GM21390 (cell line): ENCODE measurements at regions not wholly inside any gene's neighbourhood (a gene's known extent, or its start where the extent isn't known, plus 50 kb on each side); places are given as distances from the start of the nearest gene placed in this dataset.
A peak's percentile ranks its signal among the peaks of the same experiment; 100 is the strongest.

Source experiments
- ATAC-seq: cut with Tn5 transposase; IDR thresholded peaks from one replicate; pipeline ENCODE4 v1.9.1; 2021; ENCODE audit not compliant: unreplicated experiment

DNA sequence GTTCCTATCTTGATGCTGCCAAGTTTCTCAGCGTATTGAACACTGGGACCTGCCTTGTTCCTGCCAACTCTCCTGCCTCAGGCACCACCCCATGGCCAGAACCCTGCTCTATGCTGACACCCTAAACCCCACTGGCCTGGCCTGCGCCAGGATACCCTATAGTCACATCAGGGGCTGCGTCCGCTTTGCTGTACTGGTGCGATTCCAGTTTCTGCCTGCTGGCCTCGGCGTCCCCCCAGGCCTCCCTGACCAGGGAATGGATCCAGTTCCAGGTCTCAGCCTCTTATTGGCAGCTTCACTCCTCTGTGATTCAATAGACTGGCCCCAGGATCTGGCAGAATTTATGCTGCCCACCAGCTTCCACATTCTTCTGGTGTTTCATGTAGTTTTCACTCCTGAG lies 55.0 kb downstream of the GPR6 start:
- ATAC-seq, result no peak

DNA sequence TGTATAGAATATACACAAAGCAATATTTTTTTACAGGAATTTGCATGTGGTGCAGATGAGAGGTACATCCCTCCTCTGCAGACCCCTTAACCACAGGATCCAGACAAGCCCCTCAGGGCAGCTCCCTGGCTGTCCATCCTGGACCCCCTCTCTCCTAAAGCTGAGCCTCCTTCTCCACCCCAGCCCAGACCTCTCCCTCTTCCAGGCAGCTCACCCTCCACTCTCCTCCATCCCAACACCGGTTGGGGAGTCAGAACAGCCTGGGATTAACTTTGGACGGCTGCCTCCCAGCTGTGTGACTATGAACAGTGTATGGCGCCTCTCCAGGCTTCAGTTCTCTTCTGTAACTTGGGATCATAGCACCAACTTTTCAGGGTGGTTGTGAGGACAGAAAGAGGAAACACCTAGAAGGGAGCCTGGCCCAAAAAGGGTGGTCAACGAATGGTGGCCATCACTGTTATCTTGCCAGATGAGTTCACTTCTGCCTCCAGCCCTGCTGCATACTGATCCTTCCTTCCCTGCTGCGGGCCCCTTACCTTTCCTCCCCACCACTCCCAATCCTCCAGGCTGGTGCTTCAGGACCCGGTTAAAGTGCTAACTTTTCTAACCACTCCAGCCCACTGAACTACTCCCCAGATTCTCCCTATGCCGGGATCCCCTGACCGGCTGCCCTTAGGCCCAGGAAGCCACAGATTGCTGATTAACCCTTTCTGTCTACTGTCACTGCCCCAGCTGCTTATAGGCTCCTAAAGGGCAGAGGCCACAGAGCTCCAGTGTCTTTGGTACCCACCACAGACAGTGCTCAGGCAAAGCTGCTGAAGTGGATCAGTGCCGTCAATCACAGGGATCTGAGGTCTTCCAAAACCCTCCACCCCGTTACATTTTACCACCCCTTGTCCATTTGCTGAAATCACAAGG lies 55.9 kb downstream of the GPR6 start:
- ATAC-seq, result no peak

DNA sequence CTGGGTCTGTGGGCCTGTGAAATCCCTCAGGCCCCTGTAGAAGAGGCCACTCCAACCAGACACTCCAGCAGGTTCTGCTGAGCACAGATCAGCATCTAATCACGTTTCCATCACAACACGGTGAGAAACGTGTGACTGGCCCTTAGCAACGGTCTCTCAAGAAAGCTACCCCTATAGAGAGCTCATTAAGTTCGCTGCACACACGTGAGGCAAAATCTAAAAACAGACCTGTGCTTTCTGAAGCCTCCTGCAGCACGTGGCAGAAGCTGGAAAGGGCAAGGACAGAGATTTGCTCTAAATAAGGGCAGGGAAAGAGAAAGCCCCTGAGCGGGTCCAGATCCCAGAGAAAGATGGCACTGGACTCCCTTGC lies 56.5 kb downstream of the GPR6 start:
- ATAC-seq, result no peak

DNA sequence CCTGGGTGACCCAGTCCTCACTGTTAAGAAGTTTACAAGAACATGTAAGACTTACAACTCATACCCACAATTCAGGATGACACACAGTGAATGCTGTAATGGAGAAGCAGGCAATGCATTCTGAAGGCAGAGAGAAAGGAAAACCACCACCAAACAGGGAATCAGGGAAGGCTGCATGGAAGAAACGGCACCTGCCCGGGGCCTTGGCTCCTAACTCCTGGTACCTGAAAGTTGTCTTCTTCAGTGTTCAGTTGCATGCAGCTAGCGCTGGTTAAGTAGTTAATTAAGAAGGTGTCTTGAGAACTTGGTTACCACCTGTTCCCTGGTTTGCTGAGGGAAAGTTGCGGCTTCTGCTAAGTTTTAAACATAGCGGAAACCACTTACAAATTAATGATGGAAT lies 57.2 kb downstream of the GPR6 start:
- ATAC-seq, result no peak

DNA sequence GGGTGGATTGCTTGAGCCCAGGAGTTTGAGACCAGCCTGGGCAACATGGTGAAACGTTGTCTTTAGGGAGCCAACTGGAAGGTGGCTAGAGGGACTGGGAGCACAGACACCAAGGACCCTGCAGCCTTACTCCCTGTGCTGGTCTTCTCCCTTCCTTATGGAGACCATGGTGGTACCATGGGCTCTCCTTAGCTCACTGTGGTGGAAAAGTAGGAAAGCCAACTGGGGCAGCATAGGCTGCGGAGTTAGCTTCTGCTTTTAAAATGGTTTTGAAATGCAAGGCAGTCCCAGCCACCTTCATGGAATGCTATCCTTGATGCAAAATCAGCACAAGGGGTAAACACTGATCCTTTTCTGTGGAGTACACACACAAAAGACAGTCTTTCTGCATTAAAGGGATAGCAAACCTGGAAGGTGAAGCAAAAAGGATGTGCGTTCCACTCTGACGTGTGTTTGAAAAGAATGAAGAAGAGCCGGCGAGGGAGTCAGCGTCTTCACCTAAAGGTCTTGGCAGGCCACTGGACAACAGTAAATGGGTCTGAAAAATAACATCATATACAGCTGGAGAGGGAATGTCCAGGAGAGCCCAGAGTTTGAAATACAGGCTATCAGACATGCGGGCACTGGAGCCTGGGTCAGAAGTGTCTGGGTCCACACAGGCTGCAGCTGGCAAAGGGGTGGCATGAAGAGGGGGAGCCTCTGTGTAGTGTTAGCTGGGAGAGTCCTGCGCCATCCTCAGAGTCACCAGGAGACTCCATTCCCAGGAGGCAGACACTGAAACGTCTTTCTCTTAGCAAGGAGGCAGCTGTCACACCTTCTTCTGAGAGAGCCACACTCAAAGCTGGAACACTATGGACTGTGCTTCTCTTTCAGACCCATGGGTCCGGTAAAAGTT lies 58.5 kb downstream of the GPR6 start:
- no peak for ATAC-seq

DNA sequence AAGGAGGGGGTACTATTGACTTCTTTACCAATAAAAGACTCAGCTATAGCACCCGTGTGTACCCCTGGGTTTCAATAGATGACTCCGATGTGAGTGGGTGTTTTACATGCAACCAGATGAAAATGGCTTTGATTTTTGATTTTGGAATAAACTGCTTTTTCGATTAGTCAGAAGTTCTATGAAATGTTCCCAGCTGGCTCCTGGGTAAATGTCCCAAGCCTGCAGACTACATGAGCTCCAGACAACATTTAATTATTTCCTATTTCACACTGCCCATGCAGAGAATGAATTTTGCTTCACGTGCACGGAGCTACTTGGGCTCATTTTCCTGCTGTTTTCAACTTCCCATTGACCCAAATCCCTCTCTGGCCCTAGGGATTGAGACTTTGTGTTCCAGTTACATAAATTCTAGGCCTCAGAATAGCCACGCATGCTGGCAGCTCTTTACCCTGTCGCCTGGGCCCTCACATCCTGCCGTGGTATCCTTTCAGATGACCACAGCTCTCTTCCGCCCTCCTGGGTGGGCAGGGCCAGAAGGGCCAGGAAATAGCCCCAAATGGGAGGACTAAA lies 59.7 kb downstream of the GPR6 start:
- ATAC-seq, result no peak

DNA sequence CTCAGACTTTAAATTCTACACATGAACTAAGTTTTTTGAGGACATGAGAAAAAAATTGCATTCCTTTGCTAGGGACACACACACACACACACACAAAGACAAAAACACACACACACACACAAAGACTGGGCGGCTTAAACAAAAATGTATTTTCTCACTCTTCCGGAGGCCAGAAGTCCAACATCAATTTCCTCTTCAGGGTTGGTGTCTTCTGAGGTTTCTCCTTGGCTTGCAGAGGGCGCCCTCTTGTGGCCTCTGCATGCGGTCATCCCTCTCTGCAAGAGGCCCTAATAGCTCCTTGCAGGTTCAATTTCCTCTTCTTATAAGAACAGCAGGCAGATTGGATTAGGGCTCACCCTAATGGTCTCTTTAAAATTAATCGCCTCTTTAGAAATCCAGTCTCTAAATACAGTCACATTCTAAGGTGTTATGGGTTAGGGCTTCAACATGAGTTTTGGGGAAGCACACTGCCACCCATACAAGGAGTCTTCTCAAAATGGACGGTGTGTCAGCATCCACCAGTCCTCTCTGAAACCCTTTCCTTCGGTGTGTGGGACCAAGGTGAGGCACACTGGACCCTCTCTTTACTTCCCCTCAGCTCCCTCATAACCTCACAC lies 61.4 kb downstream of the GPR6 start:
- peak; percentile 80 for ATAC-seq

DNA sequence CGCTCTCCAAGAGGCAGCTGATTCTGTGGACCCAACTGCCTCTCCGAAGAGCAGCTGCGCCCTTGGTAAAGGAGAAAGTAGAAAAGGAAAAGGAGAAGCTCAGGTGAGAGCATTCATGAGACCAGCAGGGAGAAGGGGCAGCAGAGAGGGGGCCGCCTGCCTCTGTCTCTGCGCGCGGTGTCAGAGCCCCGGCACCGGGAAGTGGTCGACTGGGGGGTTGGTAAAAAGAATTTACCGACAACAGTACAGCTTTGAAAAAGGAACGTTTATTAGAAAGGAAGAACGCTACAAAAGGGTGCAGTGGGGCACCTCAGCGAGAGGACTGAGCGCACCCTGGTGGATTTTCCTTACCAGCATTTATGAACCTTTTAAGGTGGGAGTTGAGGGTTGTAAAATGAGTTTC lies 61.9 kb downstream of the GPR6 start:
- ATAC-seq, result peak; percentile 53

DNA sequence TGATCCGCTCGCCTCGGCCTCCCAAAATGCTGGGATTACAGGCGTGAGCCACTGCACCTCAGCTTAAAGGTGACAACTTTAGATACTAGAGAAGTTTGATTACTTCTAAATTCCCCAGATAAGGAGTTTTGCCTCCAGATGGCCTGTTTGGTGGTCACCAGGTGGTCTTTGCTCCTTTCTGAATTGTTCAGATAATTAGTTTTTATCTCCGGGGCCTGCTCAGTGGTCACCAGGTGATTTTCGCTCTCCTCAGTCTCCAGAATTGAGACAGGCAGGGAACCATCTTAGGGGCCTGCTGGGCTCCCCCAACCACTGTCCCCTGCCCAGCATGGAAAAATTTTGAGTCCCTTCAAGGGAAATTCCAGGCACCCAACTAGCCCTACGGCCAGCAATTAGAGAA lies 62.6 kb downstream of the GPR6 start:
- ATAC-seq, result no peak

DNA sequence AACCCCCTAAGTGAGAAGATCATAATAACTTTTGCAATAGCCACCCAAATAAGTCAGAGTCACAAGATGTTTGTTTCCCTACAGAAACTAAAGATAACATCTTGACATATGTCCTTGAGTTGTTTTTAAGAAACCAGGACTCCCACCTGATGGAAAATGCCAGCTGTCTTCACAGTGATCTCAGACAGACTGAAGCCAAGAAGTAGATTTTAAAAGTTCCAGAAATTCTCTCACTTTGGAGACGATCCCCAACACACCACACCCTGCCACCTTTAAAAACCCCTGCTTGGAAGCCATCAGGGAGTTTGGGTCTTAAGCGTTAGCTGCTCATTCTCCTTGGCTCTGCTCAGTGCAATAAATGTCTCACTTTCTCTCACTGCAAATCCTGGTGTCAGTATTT lies 63.0 kb downstream of the GPR6 start:
- no peak for ATAC-seq

DNA sequence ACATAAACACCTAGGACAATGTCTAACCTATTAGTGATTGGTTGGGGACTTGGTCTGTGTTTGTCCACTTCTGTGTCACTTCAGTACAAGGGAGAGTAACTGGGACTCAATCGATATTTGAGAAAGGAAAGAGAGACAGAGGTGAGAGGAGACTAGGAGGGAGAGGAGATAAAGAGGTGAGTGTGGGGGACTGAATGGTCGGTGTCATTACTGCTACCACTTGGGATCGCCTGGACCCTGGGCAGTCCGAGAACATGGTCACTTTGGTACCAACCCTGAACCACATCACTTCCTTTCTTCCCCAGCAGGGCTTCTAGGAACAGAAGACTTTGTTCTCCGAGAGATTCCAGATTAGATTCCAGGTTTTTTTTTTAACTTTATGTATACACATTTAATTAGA lies 63.7 kb downstream of the GPR6 start:
- no peak for ATAC-seq

DNA sequence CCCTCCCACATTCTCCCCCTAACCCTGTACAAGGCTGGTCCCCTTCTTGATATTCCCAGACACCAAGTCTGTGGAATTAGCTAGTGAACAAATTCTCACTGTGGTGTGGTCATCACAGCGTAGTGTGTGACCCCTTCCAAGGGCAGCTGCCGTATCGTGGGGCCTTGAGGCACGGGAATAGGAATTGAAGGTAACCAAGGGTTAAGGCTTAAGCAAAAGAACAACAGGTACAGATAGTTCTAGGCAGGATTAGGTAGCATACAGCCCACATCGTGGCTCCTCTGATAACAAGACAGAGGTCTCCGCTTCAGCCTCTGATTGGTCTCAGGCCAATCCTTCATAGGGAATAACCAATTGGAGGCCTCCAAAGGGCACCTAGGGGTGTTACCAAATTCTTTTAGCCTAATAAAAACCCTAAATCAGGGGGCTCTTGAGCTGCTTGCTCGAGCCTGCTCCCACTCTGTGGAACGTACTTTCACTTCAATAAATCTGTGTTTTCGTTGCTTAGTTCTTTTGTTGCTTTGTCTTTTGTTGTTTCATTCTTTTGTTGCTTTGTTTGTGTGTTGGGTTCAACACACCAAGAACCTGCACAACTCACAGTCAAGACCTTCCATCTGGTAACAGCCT lies 64.7 kb downstream of the GPR6 start:
- no peak for ATAC-seq

DNA sequence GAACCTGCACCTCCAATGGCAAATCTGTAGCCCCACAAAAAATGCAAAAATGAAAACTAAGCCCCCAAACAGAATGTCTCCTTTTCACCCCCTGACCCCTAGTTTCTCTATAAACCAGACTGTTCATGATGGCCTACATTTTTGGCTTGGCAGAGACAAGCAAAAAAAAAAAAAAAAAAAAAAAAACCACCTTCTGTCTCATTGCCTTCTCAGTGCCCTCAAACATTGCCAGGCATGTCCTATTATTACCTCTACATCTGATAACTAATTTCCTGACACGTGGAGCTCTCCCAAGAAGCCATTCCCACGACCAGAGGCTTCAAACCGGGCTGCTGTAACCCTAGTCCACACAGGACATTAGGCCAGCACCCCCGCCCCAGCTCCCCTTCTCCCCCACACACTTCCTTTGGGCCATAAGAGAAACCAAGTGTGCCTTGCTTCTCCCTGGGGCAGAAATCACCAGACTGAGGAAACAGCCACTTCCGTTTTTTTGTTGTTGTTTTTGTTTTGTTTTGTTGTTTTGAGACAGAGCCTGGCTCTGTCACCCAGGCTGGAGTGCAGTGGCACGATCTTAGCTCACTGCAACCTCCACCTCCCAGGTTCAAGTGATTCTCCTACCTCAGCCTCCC lies 65.4 kb downstream of the GPR6 start:
- no peak for ATAC-seq

DNA sequence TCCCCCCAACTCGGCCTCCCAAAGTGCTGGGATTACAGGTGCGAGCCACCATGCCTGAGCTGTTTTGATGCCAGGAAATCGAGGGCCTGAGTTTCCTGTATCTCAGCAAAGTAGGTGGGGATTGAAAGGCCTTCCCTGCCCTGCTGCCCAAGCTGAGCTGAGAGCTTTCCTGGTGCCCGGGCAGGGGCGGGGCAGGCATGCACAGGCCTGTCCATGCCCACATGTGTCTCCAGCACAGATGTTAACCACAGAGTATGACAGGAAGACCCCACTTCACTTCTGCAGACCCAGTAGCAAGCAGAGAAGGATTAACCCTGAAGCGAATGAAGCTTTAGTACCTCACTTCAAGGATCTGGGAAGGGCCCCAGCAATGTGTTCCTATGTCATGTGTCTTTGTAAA lies 66.0 kb downstream of the GPR6 start:
- ATAC-seq, result no peak

DNA sequence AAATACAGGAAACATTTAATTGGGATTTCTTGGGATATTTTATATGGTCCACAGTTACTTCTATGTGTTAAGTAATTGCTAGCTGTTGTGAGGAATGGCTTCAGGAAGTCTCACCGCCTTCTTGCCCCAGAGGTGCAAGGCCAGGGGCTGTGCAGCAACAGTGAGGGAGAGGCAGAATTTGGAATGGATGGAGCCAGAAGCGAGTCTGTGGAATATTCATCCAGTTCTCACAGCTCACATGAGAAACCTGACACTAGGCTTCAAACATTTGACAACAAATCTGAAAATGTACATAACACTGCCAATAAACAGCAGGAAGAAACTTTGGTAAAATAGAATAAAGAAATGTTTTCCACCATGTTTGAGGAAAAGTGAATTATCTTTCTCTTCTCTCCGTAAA lies 66.5 kb downstream of the GPR6 start:
- ATAC-seq, result no peak

DNA sequence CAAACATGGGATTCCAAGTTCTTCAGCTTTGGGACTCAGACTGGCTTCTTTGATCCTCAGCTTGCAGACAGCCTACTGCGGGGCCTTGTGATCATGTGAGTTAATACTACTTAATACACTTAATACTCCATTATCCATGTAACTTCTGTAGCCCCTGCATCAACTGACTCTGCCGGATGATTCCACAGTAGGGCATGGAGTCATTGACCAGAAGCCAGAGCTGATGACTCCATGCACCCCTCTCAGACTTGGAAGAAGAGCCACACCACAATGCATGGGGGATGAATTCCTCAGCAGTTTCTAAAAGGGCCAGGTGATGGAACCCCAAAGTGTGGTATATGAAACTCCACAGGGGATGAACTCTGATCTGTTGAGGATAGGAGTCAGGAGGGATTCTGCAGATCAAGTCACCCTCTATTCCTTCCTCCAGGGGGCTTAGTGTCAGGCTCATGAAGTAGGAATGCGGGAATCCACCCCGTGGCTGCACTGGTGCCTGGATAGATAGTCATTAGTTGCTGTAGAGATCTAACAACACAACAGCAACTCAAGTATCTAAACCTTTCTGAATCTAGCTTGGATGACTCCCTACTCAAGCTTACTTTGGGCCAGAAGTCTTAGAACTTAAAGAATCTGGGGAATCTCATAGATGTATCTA lies 70.2 kb downstream of the GPR6 start:
- no peak for ATAC-seq

DNA sequence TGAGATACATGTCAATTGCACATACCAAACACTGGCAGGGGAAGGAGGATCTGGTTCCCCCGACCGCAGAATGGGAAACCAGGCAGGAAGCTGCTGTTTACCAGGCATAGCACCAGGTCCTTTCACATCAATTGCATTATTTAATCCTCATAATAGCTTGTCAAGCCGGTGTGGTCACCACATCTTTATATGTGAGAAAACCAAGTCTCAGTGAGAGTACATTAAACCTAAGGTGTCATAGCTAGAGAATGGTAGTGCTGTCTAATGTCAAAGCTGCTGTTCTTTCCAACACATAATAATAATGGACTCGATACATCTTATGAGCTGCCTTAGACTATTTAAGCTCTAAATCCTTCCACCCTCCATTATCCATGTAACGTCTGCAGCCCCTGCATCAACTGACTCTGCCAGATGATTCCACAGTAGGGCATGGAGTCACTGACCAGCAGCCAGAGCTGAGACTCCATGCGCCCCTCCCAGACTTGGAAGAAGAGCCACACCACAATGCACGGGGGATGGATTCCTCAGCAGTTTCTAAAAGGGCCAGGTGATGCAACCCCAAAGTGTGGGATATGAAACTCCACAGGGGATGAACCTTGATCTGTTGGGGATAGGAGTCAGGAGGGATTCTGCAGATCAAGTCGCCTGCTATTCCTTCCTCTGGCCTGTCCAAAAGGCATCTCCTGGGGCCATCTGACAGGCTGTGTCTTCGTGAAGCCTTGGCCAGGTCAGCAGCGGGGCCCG lies 71.8 kb downstream of the GPR6 start:
- ATAC-seq, result no peak
